H9 (cell line): ENCODE measurements at regions not wholly inside any gene's neighbourhood (a gene's known extent, or its start where the extent isn't known, plus 50 kb on each side); places are given as distances from the start of the nearest gene placed in this dataset.

Source experiments
- DNase-seq: peaks from one replicate; pipeline ENCODE4 v3.0.0-alpha.2; 2017
- H2AFZ ChIP-seq: one replicate; pipeline ENCODE4 v1.6.1; 2013; ENCODE audit warnings: mild to moderate bottlenecking, low read length, control low read depth, moderate library complexity
- H2AK5ac ChIP-seq: 2 replicates; pipeline ENCODE4 v1.6.1; 2013; ENCODE audit warnings: low read length, control low read depth, mixed read lengths; ENCODE audit not compliant: insufficient read length
- H2BK120ac ChIP-seq: one replicate; pipeline ENCODE4 v1.6.1; 2013; ENCODE audit warnings: low read depth, mild to moderate bottlenecking, low read length, control low read depth, inconsistent platforms; ENCODE audit not compliant: poor library complexity, severe bottlenecking
- H2BK12ac ChIP-seq: 2 replicates; pipeline ENCODE4 v1.6.1; 2013; ENCODE audit warnings: low read length, control low read depth, mixed read lengths, low read depth; ENCODE audit not compliant: insufficient read length
- H2BK15ac ChIP-seq: 2 replicates; pipeline ENCODE4 v1.6.1; 2013; ENCODE audit warnings: low read depth, low read length, control low read depth
- H2BK20ac ChIP-seq: one replicate; pipeline ENCODE4 v1.6.1; 2013; ENCODE audit warnings: low read depth, mild to moderate bottlenecking, low read length, control low read depth, inconsistent platforms; ENCODE audit not compliant: poor library complexity, severe bottlenecking
- H2BK5ac ChIP-seq: 2 replicates; pipeline ENCODE4 v1.6.1; 2013; ENCODE audit warnings: low read length, control low read depth, mixed read lengths; ENCODE audit not compliant: insufficient read length
- H3K14ac ChIP-seq: 2 replicates; pipeline ENCODE4 v1.6.1; 2013; ENCODE audit warnings: low read length, control low read depth; ENCODE audit not compliant: insufficient read depth
- H3K18ac ChIP-seq: 2 replicates; pipeline ENCODE4 v1.6.1; 2013; ENCODE audit warnings: low read depth, mild to moderate bottlenecking, mixed read lengths, low read length, control low read depth; ENCODE audit not compliant: insufficient read length
- H3K23ac ChIP-seq: 2 replicates; pipeline ENCODE4 v1.6.1; 2013; ENCODE audit warnings: low read length, control low read depth, mixed read lengths, low read depth; ENCODE audit not compliant: insufficient read length
- H3K23me2 ChIP-seq: 2 replicates; pipeline ENCODE4 v1.6.1; 2013; ENCODE audit warnings: low read depth, mild to moderate bottlenecking, mixed read lengths, low read length, control low read depth; ENCODE audit not compliant: insufficient read length, poor library complexity, severe bottlenecking
- H3K27ac ChIP-seq: 2 replicates; pipeline ENCODE4 v1.5.1; 2013; ENCODE audit warnings: low read length, control low read depth, mixed read lengths, low read depth; ENCODE audit not compliant: insufficient read length
- H3K27me3 ChIP-seq: 2 replicates; pipeline ENCODE4 v1.6.1; 2013; ENCODE audit warnings: low read length, control low read depth, inconsistent platforms; ENCODE audit not compliant: insufficient read depth
- H3K4ac ChIP-seq: 2 replicates; pipeline ENCODE4 v1.6.1; 2013; ENCODE audit warnings: low read depth, mild to moderate bottlenecking, control low read depth, inconsistent platforms, low read length, moderate library complexity
- H3K4me1 ChIP-seq: 2 replicates; pipeline ENCODE4 v1.6.1; 2013; ENCODE audit warnings: low read length, control low read depth, inconsistent platforms; ENCODE audit not compliant: insufficient read depth
- H3K4me2 ChIP-seq: 2 replicates; pipeline ENCODE4 v1.6.1; 2013; ENCODE audit warnings: low read length, control low read depth, mixed read lengths; ENCODE audit not compliant: insufficient read length, insufficient read depth
- H3K56ac ChIP-seq: 2 replicates; pipeline ENCODE4 v1.6.1; 2013; ENCODE audit warnings: low read depth, mild to moderate bottlenecking, mixed read lengths, low read length, control low read depth; ENCODE audit not compliant: insufficient read length
- H3K79me1 ChIP-seq: 2 replicates; pipeline ENCODE4 v1.6.1; 2013; ENCODE audit warnings: low read depth, mild to moderate bottlenecking, moderate library complexity, low read length, control low read depth, inconsistent platforms; ENCODE audit not compliant: insufficient read depth, poor library complexity, severe bottlenecking
- H3K79me2 ChIP-seq: 2 replicates; pipeline ENCODE4 v1.6.1; 2013; ENCODE audit warnings: low read length, control low read depth, inconsistent platforms; ENCODE audit not compliant: insufficient read depth
- H3K9ac ChIP-seq: 2 replicates; pipeline ENCODE4 v1.6.1; 2013; ENCODE audit warnings: low read length, control low read depth, mixed read lengths; ENCODE audit not compliant: insufficient read length; ENCODE audit errors: extremely low read depth
- H3K9me3 ChIP-seq: one replicate; pipeline ENCODE4 v1.6.1; 2013; ENCODE audit warnings: low read depth, low read length, inconsistent platforms; ENCODE audit not compliant: control insufficient read depth
- H3T11ph ChIP-seq: one replicate; pipeline ENCODE4 v1.6.1; 2013; ENCODE audit warnings: mild to moderate bottlenecking, low read length, control low read depth, inconsistent platforms
- H4K20me1 ChIP-seq: one replicate; pipeline ENCODE4 v1.6.1; 2013; ENCODE audit not compliant: control insufficient read depth, insufficient read length, insufficient read depth
- H4K5ac ChIP-seq: 2 replicates; pipeline ENCODE4 v1.6.1; 2013; ENCODE audit warnings: low read depth, mild to moderate bottlenecking, mixed read lengths, low read length, control low read depth; ENCODE audit not compliant: insufficient read length
- H4K8ac ChIP-seq: replicated peaks from 2 replicates; pipeline ENCODE4 v1.6.1; 2013; ENCODE audit warnings: low read length, control low read depth, mixed read lengths, low read depth; ENCODE audit not compliant: insufficient read length
- H4K91ac ChIP-seq: 2 replicates; pipeline ENCODE4 v1.6.1; 2013; ENCODE audit warnings: low read depth, mild to moderate bottlenecking, moderate library complexity, mixed read lengths, low read length, control low read depth; ENCODE audit not compliant: insufficient read length
- H3K27ac Mint-ChIP-seq, 3 experiments: 2 replicates in 2 of 3; 3 replicates in 1 of 3; pipeline ENCODE4 v1.8.0; 2020 to 2021; ENCODE audit warnings: mixed read lengths in 3 of 3, mild to moderate bottlenecking in 1 of 3, moderate library complexity in 1 of 3
- H3K27me3 Mint-ChIP-seq: 2 replicates; pipeline ENCODE4 v1.8.0; 2021; ENCODE audit warnings: low read depth, mild to moderate bottlenecking, moderate library complexity, mixed read lengths
- H3K36me3 Mint-ChIP-seq, 3 experiments: 2 replicates in 2 of 3; 3 replicates in 1 of 3; pipeline ENCODE4 v1.8.0; 2020 to 2021; ENCODE audit warnings: low read depth in 3 of 3, mixed read lengths in 3 of 3; ENCODE audit not compliant: insufficient read depth in 1 of 3
- H3K4me1 Mint-ChIP-seq, 2 experiments: 2 replicates each; pipeline ENCODE4 v1.8.0; 2020; ENCODE audit warnings: mixed read lengths in 2 of 2
- H3K4me3 Mint-ChIP-seq, 2 experiments: 2 replicates in 1 of 2; 3 replicates in 1 of 2; pipeline ENCODE4 v1.8.0; 2020 to 2021; ENCODE audit warnings: mild to moderate bottlenecking in 2 of 2, mixed read lengths in 2 of 2, moderate library complexity in 1 of 2
- H3K9me3 Mint-ChIP-seq, 2 experiments: 2 replicates in 1 of 2; 3 replicates in 1 of 2; pipeline ENCODE4 v1.8.0; 2020; ENCODE audit warnings: mild to moderate bottlenecking in 2 of 2, mixed read lengths in 2 of 2, moderate library complexity in 1 of 2
- TF ChIP-seq, protein P1 (sequence below): fragments of 200-600 bp; sonication (generic); conservative IDR thresholded peaks from 3 replicates; pipeline ENCODE4 v1.8.0; 2021; ENCODE audit warnings: antibody characterized with exemption, mild to moderate bottlenecking

DNA sequence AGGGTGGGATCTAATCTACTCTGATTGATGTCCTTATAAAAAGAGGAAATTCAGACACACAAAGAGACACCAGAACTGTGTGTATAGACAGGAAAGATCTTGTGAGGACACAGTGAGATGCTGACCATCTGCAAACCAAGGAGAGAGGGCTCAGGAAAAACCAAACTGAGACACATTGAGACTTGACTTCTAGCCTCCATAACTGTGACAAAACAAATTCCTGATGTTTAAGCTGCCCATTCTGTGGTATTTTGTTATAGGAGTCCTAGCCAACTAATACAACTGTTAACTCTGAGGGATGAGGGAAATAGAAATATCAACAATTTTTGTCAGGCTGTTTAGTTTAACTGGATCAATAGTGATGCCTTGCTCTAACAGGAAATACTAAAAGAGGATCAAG lies 93.4 kb upstream of the COL3A1 start:
- Histone ChIP-seq H4K20me1 (no peaks in the 10 kb centered on the region), H4K5ac (no peak overlapping the region), H2BK20ac (no peak overlapping the region), H3K14ac (no peak overlapping the region), H3K79me2 (no peaks in the 10 kb centered on the region), H3K9me3 (no peaks in the 10 kb centered on the region), H3K4me1 (no peaks in the 10 kb centered on the region), H3K4ac (no peak overlapping the region), H3K27me3 (no peaks in the 10 kb centered on the region), H3K23ac (no peak overlapping the region), H3K23me2 (no peaks in the 10 kb centered on the region), H3K79me1 (no peaks in the 10 kb centered on the region), H3K27ac (no peak overlapping the region), H3T11ph (no peak overlapping the region), H3K56ac (no peak overlapping the region), H3K18ac (no peak overlapping the region), H2AFZ (no peak overlapping the region), H2BK12ac (no peak overlapping the region), H4K8ac (no peak overlapping the region), H2AK5ac (no peak overlapping the region), H2BK5ac (no peak overlapping the region), H2BK120ac (no peak overlapping the region), H2BK15ac (no peak overlapping the region), H4K91ac (no peak overlapping the region), H3K9ac (no peak overlapping the region), H3K4me2 (no peak overlapping the region)
- DNase-seq = no peak
- Mint-ChIP-seq H3K27ac (no peak overlapping the region), H3K36me3 (no peaks in the 10 kb centered on the region), H3K9me3 (no peaks in the 10 kb centered on the region), H3K4me1 (no peaks in the 10 kb centered on the region), H3K27me3 (no peaks in the 10 kb centered on the region), H3K4me3 (no peak overlapping the region)
- TF ChIP-seq, protein P1, sequence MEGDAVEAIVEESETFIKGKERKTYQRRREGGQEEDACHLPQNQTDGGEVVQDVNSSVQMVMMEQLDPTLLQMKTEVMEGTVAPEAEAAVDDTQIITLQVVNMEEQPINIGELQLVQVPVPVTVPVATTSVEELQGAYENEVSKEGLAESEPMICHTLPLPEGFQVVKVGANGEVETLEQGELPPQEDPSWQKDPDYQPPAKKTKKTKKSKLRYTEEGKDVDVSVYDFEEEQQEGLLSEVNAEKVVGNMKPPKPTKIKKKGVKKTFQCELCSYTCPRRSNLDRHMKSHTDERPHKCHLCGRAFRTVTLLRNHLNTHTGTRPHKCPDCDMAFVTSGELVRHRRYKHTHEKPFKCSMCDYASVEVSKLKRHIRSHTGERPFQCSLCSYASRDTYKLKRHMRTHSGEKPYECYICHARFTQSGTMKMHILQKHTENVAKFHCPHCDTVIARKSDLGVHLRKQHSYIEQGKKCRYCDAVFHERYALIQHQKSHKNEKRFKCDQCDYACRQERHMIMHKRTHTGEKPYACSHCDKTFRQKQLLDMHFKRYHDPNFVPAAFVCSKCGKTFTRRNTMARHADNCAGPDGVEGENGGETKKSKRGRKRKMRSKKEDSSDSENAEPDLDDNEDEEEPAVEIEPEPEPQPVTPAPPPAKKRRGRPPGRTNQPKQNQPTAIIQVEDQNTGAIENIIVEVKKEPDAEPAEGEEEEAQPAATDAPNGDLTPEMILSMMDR = no peak
